GM12873 (cell line): ENCODE measurements at regions not wholly inside any gene's neighbourhood (a gene's known extent, or its start where the extent isn't known, plus 50 kb on each side); places are given as distances from the start of the nearest gene placed in this dataset.

ENCODE experiments used
- TF ChIP-seq, protein P1 (sequence below): IDR thresholded peaks from 2 replicates; pipeline ENCODE4 v1.5.1; 2012; ENCODE audit warnings: low read depth, mild to moderate bottlenecking, moderate library complexity, low read length, control low read depth; ENCODE audit not compliant: insufficient read depth; ENCODE audit errors: missing control alignments

DNA sequence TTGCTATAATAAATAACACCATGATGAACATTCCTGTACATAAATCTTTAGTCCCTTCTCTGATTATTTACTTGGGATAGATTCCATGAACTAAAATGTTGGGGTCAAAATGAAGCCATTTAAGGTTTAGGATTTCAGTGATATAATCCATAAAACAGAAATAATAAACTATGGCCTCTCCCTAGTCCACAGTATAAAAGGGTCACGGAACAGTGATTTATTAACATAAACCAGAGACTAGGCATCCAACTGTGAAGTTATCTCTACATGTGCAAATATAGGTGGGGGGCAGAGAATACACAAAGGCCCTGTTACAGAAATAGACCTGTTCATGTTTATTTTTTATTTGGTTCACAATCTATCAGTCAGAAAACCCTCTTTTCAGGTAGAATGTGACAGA lies 499.1 kb upstream of the SLIT2 start:
- TF ChIP-seq, protein P1, sequence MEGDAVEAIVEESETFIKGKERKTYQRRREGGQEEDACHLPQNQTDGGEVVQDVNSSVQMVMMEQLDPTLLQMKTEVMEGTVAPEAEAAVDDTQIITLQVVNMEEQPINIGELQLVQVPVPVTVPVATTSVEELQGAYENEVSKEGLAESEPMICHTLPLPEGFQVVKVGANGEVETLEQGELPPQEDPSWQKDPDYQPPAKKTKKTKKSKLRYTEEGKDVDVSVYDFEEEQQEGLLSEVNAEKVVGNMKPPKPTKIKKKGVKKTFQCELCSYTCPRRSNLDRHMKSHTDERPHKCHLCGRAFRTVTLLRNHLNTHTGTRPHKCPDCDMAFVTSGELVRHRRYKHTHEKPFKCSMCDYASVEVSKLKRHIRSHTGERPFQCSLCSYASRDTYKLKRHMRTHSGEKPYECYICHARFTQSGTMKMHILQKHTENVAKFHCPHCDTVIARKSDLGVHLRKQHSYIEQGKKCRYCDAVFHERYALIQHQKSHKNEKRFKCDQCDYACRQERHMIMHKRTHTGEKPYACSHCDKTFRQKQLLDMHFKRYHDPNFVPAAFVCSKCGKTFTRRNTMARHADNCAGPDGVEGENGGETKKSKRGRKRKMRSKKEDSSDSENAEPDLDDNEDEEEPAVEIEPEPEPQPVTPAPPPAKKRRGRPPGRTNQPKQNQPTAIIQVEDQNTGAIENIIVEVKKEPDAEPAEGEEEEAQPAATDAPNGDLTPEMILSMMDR, result no peak

DNA sequence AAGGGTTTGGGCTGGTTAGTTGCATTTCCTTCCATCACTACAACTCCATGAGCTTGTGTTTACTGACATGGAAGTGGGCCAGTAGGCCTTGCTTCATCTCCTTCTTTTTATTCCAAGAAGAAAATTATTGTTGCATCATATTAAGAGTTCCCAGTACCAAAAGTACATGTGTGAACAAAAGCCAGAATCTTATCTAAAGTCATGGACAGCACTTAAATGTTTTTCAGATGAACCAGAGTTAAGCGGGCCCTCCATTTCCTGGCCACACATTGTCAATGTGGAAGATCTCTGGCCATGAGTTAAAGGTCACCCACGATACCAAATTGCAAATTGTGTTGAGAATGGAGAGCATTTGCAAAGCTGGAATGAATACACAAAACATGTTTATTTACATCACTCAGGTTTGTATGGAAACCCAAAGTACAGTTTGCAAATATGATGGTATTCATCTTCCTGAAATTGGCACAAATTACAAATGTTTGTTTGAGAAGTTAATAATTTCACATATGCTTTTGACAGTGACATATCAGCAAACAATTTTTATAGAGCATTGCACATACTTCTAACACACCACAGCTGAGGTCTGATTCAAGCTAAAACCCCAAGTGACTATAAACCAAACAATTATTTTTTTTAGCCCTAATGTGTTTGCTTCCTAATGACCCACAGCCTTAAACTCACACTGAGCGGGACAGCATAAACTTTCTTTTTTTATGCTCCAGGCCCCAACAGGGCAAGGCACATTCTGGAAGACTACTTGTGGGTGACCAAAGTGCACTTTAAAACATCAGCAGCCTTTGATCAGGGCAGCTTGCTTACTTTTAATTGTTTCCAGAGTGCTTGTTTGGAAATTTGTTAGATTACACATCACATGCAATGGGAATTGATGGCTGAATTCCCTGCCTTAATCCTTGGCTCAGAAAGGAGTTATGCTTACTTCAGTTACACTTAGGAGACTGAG lies 502.9 kb upstream of the SLIT2 start:
- TF ChIP-seq, protein P1, result no peak

DNA sequence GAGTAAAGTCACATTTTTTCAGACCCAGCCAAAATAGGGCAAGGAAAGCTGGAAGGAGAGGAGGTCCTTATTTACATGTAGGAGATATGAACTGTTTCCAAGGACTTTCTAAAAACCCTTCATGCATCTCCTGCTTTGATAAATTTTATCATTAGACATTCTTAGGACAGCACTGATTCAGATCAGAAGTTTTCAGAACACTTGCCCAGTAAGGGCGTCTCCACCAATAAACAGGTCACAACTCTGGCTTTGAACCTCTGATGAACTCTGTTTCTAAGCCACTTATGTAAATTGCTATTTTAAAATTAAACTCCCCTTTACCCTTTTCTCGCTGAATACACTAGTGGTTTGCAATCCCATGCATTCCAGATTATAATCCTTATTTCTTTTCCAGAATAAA lies 505.3 kb upstream of the SLIT2 start:
- TF ChIP-seq, protein P1, result no peak

DNA sequence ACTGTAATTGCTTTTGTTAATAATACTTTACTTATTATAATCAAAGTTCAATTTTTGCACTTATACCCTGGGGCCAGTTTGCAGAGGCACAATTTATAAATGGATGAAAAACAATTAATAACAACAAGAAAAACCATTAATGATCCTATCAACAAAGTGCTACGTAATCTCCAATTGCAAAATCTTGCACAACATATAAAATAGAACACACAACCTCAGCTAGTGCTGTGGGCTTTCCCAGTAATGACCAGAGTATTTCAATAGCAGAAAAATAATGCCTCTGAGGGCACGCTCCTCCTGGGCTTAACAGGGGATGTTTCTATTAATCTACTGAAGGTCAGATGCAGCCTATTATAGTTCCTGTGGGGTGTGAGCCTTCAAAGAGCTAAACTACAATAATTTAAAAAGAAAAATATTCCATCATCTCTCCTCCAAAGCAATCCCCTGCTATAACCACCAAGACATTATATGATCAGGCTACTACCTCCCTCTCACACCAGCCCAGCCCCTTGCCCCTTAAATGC lies 508.5 kb upstream of the SLIT2 start:
- TF ChIP-seq, protein P1, result no peak

DNA sequence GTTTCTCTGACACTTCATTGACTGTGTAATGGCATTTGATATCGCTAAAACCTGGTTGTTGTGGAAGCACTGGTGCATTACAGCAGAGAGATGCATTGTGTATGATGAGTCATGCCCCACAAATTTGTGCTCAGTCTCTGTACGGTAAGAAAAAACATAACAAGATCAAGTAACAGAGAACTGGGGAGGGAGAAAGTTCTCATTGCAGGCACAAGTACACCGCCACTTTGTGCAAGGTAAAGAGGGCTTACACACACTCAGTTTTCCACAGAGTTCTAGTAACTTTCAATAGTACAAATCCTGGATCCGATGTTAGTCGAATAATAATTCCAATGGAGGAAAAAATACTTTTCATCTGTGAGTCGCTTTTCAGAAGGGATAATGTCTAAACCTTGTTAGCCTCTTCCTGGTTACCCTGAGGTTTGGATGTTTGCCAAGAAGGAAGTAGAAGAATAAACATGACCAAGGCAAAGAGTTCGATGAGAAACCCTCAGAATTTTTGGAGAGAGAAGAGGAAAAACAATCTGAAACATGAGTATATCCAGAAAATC lies 512.5 kb upstream of the SLIT2 start:
- TF ChIP-seq, protein P1, result no peak

DNA sequence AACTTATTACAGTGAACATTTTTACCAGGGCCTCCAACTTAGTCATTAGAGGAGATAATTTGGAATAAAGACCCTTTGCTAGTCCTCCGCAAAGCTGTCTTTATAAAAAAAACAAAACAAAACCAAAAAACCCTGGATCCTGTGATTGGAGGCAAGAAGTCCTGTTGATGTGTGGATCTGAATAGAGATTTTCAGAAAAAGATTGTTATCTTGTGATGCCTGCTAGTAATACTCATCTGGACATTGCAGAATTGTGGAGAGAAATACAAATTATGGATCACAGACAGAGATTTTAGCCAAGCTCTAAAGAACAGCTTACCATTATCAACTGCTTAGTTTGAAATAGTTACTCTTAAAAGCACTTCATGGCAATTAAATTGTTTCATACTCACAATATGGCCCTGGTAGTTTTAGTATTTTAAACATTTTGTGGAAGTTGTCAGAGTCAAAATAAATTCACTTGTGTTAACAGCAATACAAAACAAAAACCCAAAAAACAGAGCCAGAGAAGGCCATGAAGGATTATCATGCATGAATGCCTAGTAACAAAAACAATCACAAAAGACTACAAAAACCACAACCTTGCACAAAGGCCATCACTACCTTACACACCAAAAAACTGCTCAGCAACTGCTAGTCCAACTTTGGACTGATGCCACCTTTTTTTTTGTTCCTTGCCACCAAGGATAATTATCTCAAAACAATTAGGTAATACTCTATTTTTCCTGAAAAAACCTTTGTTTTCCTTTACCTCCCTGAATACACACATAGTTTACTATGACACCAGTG lies 514.5 kb upstream of the SLIT2 start:
- TF ChIP-seq, protein P1, result no peak
